GM06990 (cell line): ENCODE measurements at regions not wholly inside any gene's neighbourhood (a gene's known extent, or its start where the extent isn't known, plus 50 kb on each side); places are given as distances from the start of the nearest gene placed in this dataset.

Experiments
- DNase-seq: peaks from one replicate; pipeline ENCODE4 v3.0.0-alpha.2; 2011; ENCODE audit not compliant: insufficient read length; ENCODE audit errors: extremely low read depth
- H3K27me3 ChIP-seq: replicated peaks from 2 replicates; pipeline ENCODE4 v1.6.0; 2011; ENCODE audit warnings: low read length; ENCODE audit not compliant: control insufficient read depth, insufficient read depth
- H3K36me3 ChIP-seq: 2 replicates; pipeline ENCODE4 v1.5.1; 2011; ENCODE audit warnings: low read length; ENCODE audit not compliant: control insufficient read depth, insufficient read depth
- H3K4me3 ChIP-seq: replicated peaks from 2 replicates; pipeline ENCODE4 v1.5.1; 2011; ENCODE audit warnings: low read depth, mild to moderate bottlenecking, control low read depth, low read length
- TF ChIP-seq, protein P1 (sequence below): IDR thresholded peaks from 2 replicates; pipeline ENCODE4 v1.5.1; 2011; ENCODE audit warnings: low read length, control low read depth, mild to moderate bottlenecking, inconsistent platforms; ENCODE audit not compliant: insufficient read depth, poor library complexity, severe bottlenecking

DNA sequence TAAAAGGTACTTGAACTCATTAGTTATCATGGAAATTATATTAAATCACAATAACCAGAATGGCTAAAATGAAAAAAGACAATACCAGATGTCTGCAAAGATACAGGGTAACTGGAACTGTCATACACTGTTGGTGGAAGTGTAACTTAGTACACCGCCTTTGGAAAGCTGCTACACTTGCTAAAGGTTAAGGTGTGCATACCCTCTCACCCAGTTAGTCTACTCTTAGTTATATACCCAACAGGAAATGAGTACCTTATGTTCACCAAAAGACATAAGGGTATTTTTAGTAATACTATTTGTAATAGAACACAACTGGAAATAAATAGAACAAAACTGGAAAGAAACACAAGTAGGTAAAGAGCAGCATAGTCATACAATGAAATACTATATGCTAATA, 155.8 kb upstream of the THUMPD2 start:
- no peak for DNase-seq
- TF ChIP-seq, protein P1, sequence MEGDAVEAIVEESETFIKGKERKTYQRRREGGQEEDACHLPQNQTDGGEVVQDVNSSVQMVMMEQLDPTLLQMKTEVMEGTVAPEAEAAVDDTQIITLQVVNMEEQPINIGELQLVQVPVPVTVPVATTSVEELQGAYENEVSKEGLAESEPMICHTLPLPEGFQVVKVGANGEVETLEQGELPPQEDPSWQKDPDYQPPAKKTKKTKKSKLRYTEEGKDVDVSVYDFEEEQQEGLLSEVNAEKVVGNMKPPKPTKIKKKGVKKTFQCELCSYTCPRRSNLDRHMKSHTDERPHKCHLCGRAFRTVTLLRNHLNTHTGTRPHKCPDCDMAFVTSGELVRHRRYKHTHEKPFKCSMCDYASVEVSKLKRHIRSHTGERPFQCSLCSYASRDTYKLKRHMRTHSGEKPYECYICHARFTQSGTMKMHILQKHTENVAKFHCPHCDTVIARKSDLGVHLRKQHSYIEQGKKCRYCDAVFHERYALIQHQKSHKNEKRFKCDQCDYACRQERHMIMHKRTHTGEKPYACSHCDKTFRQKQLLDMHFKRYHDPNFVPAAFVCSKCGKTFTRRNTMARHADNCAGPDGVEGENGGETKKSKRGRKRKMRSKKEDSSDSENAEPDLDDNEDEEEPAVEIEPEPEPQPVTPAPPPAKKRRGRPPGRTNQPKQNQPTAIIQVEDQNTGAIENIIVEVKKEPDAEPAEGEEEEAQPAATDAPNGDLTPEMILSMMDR: no peak

DNA sequence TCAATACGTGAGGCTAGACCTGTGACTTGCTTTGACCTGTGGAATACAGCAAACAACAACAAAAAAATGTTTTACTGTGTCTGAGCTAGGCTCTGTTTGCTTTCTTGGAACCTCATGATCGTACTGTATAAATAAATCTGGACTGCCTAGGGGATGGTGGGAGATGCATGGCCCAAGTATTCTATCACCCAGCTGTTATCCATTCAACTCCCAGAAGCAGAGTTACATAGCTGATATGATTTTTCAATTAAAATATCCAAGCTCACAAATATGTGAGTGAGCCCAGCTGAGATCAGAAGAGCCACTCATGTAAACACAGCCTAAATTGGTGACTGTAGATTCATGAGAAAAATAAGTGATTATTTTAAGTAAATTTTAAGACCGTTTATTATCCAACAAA, 154.1 kb upstream of the THUMPD2 start:
- no peak for DNase-seq

More for the DNA sequence above, 155.8 kb upstream of the THUMPD2 start:
- Histone ChIP-seq H3K4me3 (no peak overlapping the region), H3K27me3 (no peaks in the 10 kb centered on the region), H3K36me3 (no peaks in the 10 kb centered on the region)

DNA sequence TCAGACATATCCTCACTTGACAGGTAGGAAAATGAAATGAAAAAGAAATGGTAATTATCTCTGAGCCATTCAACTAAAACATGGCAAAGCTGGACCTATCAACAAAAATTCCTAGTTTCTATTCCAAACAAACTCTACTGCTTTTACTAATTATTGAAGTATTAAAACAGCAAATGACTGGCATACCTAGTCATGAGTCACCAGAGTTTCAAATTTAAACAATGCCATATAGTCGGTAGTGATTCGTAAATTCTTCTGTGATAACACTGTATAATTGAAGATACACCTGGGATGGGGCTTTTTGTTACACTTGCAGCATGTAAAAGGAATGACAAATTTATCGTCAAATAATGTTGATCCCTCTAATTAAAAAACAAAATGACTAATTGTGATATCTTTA, 153.1 kb upstream of the THUMPD2 start:
- no peak for DNase-seq
- H3K4me3 ChIP-seq: no peak overlapping the region
- H3K27me3 ChIP-seq: no peaks in the 10 kb centered on the region
- no peaks in the 10 kb centered on the region for H3K36me3 ChIP-seq
- TF ChIP-seq, protein P1: no peak

More for the DNA sequence above, 154.1 kb upstream of the THUMPD2 start:
- H3K4me3 ChIP-seq: no peak overlapping the region
- no peaks in the 10 kb centered on the region for H3K36me3 ChIP-seq
- TF ChIP-seq, protein P1: no peak
- H3K27me3 ChIP-seq: no peaks in the 10 kb centered on the region

DNA sequence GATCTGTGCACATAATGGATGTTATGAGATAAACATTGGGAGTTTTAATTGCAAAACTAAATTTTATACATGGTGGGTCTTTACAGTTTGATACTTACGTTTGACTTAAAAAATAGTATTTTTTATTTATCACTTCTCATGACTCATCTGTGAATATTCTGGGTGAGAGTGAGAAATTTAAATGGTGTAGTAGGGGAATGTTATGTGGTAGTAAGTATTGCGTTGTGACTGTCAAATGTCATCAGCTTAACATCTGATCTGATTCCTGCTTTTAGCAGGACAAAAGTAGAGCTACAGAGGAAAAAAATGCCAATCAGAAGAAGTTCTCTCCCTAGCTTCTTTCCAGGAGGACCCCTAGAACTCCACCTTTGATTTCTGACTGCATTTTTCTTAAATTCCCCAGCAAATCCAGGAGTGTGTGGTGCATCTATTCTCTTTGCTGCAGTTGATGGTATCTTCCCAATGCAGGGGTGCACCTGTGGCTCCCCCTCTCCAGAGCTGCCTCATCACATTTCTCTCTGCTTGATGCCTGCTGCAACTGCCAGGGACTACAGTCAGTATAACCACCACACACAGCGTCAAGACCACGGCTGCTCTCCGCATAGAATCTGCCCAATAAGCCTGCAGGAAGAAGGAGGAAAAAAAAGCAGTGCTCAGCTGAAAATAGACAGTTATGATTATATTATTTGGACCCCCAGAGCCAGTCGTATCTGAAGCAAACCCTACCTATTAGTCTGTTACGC, 151.3 kb upstream of the THUMPD2 start:
- Histone ChIP-seq H3K36me3 (no peaks in the 10 kb centered on the region), H3K27me3 (no peaks in the 10 kb centered on the region), H3K4me3 (no peak overlapping the region)
- TF ChIP-seq, protein P1: no peak
- no peak for DNase-seq

DNA sequence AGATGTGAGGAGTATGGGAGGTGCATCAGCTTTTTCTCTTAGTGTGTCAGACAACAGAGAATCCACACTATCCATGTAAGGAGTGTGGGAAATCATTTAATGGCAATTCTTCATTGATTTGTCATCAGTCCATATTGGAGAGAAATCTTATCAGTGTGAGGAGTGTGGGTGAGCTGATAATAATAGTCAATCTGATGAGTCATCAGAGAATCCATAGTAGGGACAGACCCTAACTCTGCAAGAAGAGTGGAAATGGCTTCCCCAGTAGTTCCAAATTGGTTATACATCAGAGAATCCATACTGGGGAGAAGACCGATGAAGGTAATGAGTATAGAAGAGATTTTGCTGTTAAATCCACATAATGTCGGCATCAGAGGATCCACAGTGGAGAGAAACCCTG, 150.5 kb upstream of the THUMPD2 start:
- no peak for DNase-seq
- Histone ChIP-seq H3K4me3 (no peak overlapping the region), H3K36me3 (no peaks in the 10 kb centered on the region), H3K27me3 (no peaks in the 10 kb centered on the region)
- TF ChIP-seq, protein P1: no peak
